GM10248 (cell line): ENCODE measurements at regions not wholly inside any gene's neighbourhood (a gene's known extent, or its start where the extent isn't known, plus 50 kb on each side); places are given as distances from the start of the nearest gene placed in this dataset.
A peak's percentile ranks its signal among the peaks of the same experiment; 100 is the strongest.
"Not testable (repeated sequence)": the region's sequence is repeated elsewhere in the genome, so short reads cannot be mapped to it uniquely, and the experiment has no call there.

Source experiments
- CTCF ChIA-PET: fragments of 300-600 bp; sonication (Branson Sonifier 250); formaldehyde crosslinking; extraction: SDS; loops from one replicate; lab custom pipeline; 2021; ENCODE audit warnings: antibody characterized with exemption; lab: Yijun Ruan, JAX
- POLR2A ChIA-PET: fragments of 350-650 bp; sonication (Branson Sonifier 250); formaldehyde crosslinking; extraction: SDS; loops from one replicate; lab custom pipeline; 2020; ENCODE audit warnings: antibody characterized with exemption; lab: Yijun Ruan, JAX
- DNase-seq: peaks from one replicate; pipeline ENCODE4 v3.0.0; 2012; ENCODE audit errors: extremely low spot score
- CTCF ChIP-seq: IDR thresholded peaks from 2 replicates; pipeline ENCODE4 v1.5.1; 2012; ENCODE audit warnings: mild to moderate bottlenecking, low read depth; ENCODE audit errors: extremely low read depth, missing control alignments, control extremely low read depth

DNA sequence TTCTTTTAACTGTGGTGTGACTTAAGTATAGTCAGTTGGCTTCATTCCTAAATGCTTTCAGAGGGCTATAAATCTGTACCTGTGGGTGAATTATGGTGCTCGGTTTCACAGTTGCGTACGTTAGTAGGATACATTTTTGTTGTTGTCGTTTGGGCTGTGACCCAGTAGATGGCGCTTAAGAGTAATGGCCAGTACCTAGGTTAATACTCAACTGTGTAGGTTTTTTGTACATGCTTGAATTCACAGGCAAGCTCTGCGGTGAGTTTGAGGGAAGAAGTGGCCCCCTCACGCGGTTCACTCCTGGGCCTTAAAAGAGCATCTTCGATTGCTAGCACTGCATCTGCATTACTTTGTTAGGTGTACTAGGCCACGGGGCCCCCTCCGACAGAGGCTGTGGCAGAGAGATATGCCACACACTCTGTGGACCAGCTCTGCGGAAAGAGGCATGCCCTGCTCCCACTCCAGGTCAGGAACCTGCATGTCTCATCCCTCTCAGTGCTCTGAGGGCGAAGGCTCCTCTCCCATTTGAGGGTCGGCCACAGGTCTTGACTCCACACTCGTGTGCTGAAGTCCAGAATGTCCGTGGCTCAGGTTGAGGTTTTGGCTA lies 224.6 kb upstream of the TBL1Y start:
- CTCF ChIA-PET, POLR2A ChIA-PET, DNase-seq: not testable (repeated sequence)

DNA sequence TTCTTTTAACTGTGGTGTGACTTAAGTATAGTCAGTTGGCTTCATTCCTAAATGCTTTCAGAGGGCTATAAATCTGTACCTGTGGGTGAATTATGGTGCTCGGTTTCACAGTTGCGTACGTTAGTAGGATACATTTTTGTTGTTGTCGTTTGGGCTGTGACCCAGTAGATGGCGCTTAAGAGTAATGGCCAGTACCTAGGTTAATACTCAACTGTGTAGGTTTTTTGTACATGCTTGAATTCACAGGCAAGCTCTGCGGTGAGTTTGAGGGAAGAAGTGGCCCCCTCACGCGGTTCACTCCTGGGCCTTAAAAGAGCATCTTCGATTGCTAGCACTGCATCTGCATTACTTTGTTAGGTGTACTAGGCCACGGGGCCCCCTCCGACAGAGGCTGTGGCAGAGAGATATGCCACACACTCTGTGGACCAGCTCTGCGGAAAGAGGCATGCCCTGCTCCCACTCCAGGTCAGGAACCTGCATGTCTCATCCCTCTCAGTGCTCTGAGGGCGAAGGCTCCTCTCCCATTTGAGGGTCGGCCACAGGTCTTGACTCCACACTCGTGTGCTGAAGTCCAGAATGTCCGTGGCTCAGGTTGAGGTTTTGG lies 208.8 kb upstream of the TBL1Y start:
- CTCF ChIA-PET, POLR2A ChIA-PET: not testable (repeated sequence)

DNA sequence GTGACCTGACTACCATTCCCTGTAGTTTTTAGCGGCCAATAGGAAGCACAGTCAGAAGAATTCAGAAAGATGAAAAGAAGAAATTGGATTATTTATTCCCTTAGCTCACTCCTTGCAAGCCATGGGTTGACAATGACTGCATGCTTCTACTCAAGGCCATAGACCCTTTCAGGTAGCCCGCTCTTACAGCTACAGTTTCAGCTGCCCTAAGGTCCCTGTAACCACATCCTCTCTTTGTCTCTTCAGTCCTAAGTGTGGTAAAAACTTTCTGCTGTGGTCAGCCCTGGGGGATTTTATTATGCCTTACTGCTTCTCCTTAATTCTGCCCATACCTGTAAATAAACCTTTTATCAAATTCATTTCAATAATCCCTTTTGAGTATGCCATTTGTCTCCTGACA lies 189.1 kb upstream of the TBL1Y start:
- DNase-seq, POLR2A ChIA-PET, CTCF ChIA-PET: not testable (repeated sequence)

More for the DNA sequence above, 208.8 kb upstream of the TBL1Y start:
- DNase-seq: not testable (repeated sequence)

GRCh38 chrY:6747210-6747609 lies 163.3 kb upstream of the TBL1Y start:
- CTCF ChIA-PET, POLR2A ChIA-PET, DNase-seq: not testable (repeated sequence)

GRCh38 chrY:6782334-6782733 lies 128.2 kb upstream of the TBL1Y start:
- no peak for TF ChIP-seq CTCF
- CTCF ChIA-PET: no interaction called here
- DNase-seq: no peak
- POLR2A ChIA-PET: no interaction called here

DNA sequence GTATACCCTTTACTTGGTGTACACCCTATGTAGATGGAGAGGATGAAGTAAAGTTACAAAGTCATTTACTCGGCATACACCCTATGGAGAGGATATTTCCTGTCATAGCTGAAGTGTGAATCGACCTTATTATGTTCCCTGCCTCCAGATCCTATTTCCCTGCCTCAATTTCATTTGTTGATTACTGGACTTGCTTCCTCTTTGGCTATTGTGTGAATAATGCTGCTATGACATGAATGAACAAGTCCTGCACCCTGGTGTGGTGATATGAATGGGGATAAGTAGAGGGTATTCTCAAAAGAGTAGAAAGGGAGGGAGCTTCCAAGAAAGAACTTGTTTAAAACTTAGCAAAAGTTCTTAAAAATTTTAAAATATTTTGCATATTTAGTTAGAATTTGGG lies 123.5 kb upstream of the TBL1Y start:
- POLR2A ChIA-PET: no interaction called here
- TF ChIP-seq CTCF: no peak
- DNase-seq: no peak
- CTCF ChIA-PET: no interaction called here

- DNase-seq: peak; percentile 0
- TF ChIP-seq CTCF: peak; percentile 42
- CTCF ChIA-PET: interaction anchor here (1.1 to 1.9 kb wide), 2 partner anchors 19 to 27 kb away, joined by 3 to 7 read pairs; no protein-coding TSS in a partner anchor
- POLR2A ChIA-PET: no interaction called here
Measured at GRCh38 chrY:6811633-6812032, 98.9 kb upstream of the TBL1Y start.
